ENCODE measurements at regions not wholly inside any gene's neighbourhood (a gene's known extent, or its start where the extent isn't known, plus 50 kb on each side); places are given as distances from the start of the nearest gene placed in this dataset.

DNA sequence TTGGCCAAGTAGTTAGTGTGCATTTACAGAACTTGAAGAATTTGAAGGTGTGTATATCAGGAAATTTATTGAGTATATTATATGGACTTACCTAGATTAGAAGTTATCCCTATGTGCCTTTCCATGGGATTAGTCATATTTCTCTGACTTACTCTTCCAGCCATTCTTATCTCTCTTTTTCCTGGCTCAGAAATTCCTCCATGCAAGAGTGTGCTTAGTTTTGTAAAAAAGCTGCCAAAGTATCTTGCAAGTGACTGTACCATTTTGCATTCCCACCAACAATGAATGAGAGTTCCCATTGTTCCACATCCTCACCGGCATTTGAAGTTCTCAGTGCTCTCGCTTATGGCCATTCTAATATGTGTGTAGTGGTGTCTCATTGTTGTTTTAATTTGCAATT, 82.2 kb upstream of the GUCA2B start:
- no peaks in the 10 kb centered on the region for H3K9me3 Mint-ChIP-seq
- TF ChIP-seq, protein P1, sequence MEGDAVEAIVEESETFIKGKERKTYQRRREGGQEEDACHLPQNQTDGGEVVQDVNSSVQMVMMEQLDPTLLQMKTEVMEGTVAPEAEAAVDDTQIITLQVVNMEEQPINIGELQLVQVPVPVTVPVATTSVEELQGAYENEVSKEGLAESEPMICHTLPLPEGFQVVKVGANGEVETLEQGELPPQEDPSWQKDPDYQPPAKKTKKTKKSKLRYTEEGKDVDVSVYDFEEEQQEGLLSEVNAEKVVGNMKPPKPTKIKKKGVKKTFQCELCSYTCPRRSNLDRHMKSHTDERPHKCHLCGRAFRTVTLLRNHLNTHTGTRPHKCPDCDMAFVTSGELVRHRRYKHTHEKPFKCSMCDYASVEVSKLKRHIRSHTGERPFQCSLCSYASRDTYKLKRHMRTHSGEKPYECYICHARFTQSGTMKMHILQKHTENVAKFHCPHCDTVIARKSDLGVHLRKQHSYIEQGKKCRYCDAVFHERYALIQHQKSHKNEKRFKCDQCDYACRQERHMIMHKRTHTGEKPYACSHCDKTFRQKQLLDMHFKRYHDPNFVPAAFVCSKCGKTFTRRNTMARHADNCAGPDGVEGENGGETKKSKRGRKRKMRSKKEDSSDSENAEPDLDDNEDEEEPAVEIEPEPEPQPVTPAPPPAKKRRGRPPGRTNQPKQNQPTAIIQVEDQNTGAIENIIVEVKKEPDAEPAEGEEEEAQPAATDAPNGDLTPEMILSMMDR (conservative IDR thresholded peaks at IDR 0.05), result no peak
- H3K4me1 Mint-ChIP-seq (ENCODE audit: unreplicated experiment), result no peaks in the 10 kb centered on the region
- no peaks in the 10 kb centered on the region for H3K36me3 Mint-ChIP-seq
- DNase-seq (ENCODE audit: extremely low spot score, unreplicated experiment), result no peak
- no peak overlapping the region for H3K4me3 Mint-ChIP-seq
- H3K27me3 Mint-ChIP-seq, result peaks cover 65% of the 10 kb centered on the region
- no peak overlapping the region for H3K27ac Mint-ChIP-seq

GRCh38 chr1:42057800-42058199, 95.4 kb upstream of the GUCA2B start:
- H3K9me3 Mint-ChIP-seq, result peaks cover 5% of the 10 kb centered on the region
- no peaks in the 10 kb centered on the region for H3K36me3 Mint-ChIP-seq

DNA sequence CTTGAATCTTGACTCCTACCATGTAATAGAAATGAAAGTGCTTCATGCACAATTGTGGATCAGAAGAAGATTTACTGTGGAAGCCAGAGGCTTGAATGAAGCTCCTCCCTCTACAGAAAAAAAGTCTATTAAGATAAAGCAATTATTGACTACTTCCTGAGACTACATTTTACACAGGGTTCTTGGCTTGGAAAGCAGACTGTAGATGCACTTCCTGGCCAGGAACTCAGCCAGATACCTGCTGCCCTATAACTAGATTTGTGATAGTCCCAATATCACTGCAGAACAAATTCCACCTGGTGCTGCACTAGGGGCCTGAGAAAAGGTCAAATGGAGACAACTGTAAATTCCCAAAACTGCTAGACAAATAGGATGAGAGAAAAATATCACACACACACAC, 96.8 kb upstream of the GUCA2B start:
- H3K4me1 Mint-ChIP-seq (ENCODE audit: unreplicated experiment), result no peaks in the 10 kb centered on the region
- peaks cover 13% of the 10 kb centered on the region for H3K27me3 Mint-ChIP-seq
- no peaks in the 10 kb centered on the region for H3K36me3 Mint-ChIP-seq
- H3K9me3 Mint-ChIP-seq, result peaks cover 5% of the 10 kb centered on the region
- no peak overlapping the region for H3K27ac Mint-ChIP-seq
- no peak overlapping the region for H3K4me3 Mint-ChIP-seq
- DNase-seq (ENCODE audit: extremely low spot score, unreplicated experiment), result no peak
- TF ChIP-seq, protein P1 (conservative IDR thresholded peaks at IDR 0.05), result no peak

More at GRCh38 chr1:42057800-42058199, 95.4 kb upstream of the GUCA2B start:
- TF ChIP-seq, protein P1 (conservative IDR thresholded peaks at IDR 0.05), result no peak
- H3K4me1 Mint-ChIP-seq (ENCODE audit: unreplicated experiment), result no peaks in the 10 kb centered on the region
- H3K27me3 Mint-ChIP-seq, result peaks cover 19% of the 10 kb centered on the region
- H3K4me3 Mint-ChIP-seq, result no peak overlapping the region
- DNase-seq (ENCODE audit: extremely low spot score, unreplicated experiment), result no peak
- no peak overlapping the region for H3K27ac Mint-ChIP-seq

DNA sequence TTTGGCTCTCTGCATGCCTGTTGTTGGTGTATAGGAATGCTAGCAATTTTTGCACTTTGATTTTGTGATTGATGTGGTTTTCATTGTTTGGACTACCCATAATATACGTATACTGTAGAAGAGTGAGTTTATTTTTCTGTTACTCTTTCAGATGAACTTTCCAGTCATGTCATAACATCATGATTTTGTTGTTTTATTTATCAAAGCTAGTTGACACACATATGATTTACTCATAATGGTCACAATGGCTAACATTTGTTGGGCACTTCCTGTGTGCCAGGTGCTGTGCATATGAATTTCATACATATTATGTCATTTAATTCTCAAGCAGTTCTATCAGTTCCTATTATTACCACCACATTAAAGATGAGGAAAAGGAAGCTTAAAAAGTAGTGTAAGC, 98.1 kb upstream of the GUCA2B start:
- no peak for DNase-seq (ENCODE audit: extremely low spot score, unreplicated experiment)
- peaks cover 13% of the 10 kb centered on the region for H3K27me3 Mint-ChIP-seq
- no peak overlapping the region for H3K27ac Mint-ChIP-seq
- peaks cover 5% of the 10 kb centered on the region for H3K9me3 Mint-ChIP-seq
- no peak overlapping the region for H3K4me3 Mint-ChIP-seq
- no peaks in the 10 kb centered on the region for H3K36me3 Mint-ChIP-seq
- no peaks in the 10 kb centered on the region for H3K4me1 Mint-ChIP-seq (ENCODE audit: unreplicated experiment)
- TF ChIP-seq, protein P1 (conservative IDR thresholded peaks at IDR 0.05), result no peak

DNA sequence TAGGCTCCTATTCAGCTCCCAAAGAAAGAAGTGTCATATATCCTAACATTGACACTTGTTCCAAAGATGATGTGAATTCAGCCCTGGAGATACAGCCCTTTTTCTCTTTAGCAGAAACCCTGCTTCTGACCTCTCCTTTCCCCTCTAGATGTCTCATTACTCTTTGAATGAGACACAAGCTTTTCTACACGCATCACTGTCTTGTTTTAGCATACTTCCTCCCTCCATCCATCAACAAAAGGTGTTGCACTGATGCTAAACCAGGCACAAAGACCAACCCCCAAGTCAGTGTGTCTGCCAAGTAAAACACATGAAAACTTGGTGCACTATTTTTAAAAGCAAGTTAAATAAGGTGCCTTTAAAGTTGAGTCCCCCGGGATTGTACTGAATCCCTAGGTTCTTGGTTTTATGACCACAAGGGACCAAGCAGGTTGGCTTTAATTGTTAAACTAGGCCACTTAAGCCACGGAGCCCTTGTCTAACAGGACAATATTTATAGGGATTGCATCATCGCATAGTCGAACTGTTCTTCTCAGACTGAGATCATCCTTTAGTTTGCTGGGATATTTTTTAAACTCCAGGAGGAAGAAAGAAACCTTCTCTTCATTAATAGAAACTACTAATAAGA, 101.0 kb upstream of the GUCA2B start:
- H3K4me3 Mint-ChIP-seq, result no peak overlapping the region
- no peak overlapping the region for H3K27ac Mint-ChIP-seq
- H3K27me3 Mint-ChIP-seq, result peaks cover 26% of the 10 kb centered on the region
- TF ChIP-seq, protein P1 (conservative IDR thresholded peaks at IDR 0.05), result no peak
- no peaks in the 10 kb centered on the region for H3K4me1 Mint-ChIP-seq (ENCODE audit: unreplicated experiment)
- no peaks in the 10 kb centered on the region for H3K9me3 Mint-ChIP-seq
- H3K36me3 Mint-ChIP-seq, result no peaks in the 10 kb centered on the region
- DNase-seq (ENCODE audit: extremely low spot score, unreplicated experiment), result no peak

- DNase-seq (ENCODE audit: extremely low spot score, unreplicated experiment), result no peak
- H3K4me1 Mint-ChIP-seq (ENCODE audit: unreplicated experiment), result no peaks in the 10 kb centered on the region
- H3K9me3 Mint-ChIP-seq, result no peaks in the 10 kb centered on the region
- H3K36me3 Mint-ChIP-seq, result no peaks in the 10 kb centered on the region
- H3K4me3 Mint-ChIP-seq, result no peak overlapping the region
- TF ChIP-seq, protein P1 (conservative IDR thresholded peaks at IDR 0.05), result no peak
- H3K27me3 Mint-ChIP-seq, result peaks cover 39% of the 10 kb centered on the region
- no peak overlapping the region for H3K27ac Mint-ChIP-seq
Measured at GRCh38 chr1:42047508-42047880, 105.7 kb upstream of the GUCA2B start.
